ENCODE measurements at regions not wholly inside any gene's neighbourhood (a gene's known extent, or its start where the extent isn't known, plus 50 kb on each side); places are given as distances from the start of the nearest gene placed in this dataset.

DNA sequence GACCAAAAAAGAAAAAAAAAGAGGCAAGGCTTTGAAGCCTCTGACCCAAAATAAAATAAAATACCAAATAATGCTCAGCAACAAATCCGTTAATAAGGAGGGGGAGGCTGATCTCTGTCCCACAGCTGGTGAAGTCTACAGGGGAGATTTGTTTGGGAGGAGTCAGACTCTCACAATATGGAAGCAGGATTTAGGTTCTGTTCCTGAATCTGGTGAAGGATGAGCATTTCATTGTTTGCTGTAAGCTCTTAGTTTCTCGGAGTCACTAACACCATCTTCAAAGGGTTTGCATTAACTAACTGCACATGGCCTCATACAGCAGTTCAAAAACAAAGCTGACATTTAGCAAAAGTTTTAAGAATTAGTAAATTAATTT lies 339.4 kb upstream of the TNP1 start:
- DNase-seq (ENCODE audit: low read depth in 2 of 2) = no peak

- DNase-seq (ENCODE audit: low read depth in 2 of 2) = no peak
Measured at GRCh38 chr2:217195658-217196446, 336.0 kb upstream of the TNP1 start.

- DNase-seq (ENCODE audit: low read depth in 2 of 2) = no peak
Measured at GRCh38 chr2:217195016-217195415, 335.2 kb upstream of the TNP1 start.

DNA sequence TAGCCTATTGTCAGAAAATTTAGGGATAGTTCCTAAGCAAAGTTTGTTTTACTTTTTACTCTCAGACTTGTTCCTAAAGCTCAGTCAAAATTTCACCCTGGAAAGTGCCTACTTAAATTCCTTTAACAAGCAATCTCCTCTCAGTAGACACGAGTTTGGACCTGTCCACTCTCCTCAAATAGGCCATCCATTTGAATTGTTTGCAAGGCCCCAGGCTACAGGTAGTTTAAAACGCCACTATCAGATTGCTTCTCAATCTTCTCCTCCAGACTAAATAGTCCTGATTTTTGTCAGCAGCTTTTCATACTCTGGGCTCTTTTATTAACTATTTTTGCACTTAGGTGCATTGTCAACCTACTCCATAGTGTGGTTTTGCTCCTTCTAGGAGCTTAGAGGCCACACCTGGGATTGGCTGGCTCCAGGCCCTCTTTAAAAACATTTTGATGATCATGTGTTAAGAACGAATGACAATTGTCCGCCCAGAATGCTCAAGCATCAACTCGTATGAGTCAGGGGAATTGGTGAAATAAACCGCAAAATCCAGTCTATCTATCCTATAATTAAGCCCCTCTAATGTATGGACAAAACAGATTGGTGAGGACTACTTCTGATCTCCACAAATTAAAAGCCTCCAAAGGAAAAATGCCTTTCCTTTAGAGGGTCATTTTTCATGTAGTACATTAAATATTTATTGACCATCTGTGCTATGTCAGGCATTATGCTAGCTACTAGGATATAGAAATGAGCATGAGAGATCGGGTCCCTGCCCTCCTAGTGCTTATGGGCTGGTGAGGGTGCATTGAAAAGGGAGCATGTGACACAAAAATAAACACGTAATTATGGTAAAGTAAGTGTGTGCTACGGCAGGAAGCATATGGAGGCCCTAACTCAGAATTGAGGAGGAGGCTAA lies 333.8 kb upstream of the TNP1 start:
- no peak for DNase-seq (ENCODE audit: low read depth in 2 of 2)

GRCh38 chr2:217192366-217192765 lies 332.5 kb upstream of the TNP1 start:
- no peak for DNase-seq (ENCODE audit: low read depth in 2 of 2)

GRCh38 chr2:217189747-217190146 lies 329.9 kb upstream of the TNP1 start:
- no peak for DNase-seq (ENCODE audit: low read depth in 2 of 2)

GRCh38 chr2:217189131-217189530 lies 329.3 kb upstream of the TNP1 start:
- DNase-seq (ENCODE audit: low read depth in 2 of 2) = no peak

GRCh38 chr2:217186668-217187159 lies 326.9 kb upstream of the TNP1 start:
- DNase-seq (ENCODE audit: low read depth in 2 of 2) = no peak

DNA sequence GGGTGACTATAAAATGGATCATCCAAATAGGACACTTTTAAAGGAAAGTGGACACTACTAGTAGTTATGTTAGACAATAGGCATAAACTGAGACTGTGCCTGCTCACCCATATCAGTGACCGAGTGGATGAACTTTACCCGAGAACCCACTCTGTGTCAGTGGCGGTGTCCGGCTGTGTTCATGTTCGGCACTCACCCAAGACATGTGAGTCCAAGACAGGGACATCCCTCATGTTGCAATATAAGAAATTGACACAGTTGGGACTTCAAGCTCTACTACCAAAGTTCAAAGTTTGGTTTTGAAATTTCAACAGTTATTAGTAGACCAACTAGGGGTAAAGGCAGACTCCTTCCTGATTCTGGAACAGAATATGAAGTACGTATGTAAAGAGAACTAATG lies 326.3 kb upstream of the TNP1 start:
- no peak for DNase-seq (ENCODE audit: low read depth in 2 of 2)

GRCh38 chr2:217185265-217185995 lies 325.6 kb upstream of the TNP1 start:
- no peak for DNase-seq (ENCODE audit: low read depth in 2 of 2)

- DNase-seq (ENCODE audit: low read depth in 2 of 2) = no peak
Measured at GRCh38 chr2:217184242-217184641, 324.4 kb upstream of the TNP1 start.

GRCh38 chr2:217183471-217183870 lies 323.6 kb upstream of the TNP1 start:
- DNase-seq (ENCODE audit: low read depth in 2 of 2) = no peak

- DNase-seq (ENCODE audit: low read depth in 2 of 2) = no peak
Measured at GRCh38 chr2:217182926-217183325, 323.1 kb upstream of the TNP1 start.

- no peak for DNase-seq (ENCODE audit: low read depth in 2 of 2)
Measured at GRCh38 chr2:217181512-217181911, 321.6 kb upstream of the TNP1 start.

DNA sequence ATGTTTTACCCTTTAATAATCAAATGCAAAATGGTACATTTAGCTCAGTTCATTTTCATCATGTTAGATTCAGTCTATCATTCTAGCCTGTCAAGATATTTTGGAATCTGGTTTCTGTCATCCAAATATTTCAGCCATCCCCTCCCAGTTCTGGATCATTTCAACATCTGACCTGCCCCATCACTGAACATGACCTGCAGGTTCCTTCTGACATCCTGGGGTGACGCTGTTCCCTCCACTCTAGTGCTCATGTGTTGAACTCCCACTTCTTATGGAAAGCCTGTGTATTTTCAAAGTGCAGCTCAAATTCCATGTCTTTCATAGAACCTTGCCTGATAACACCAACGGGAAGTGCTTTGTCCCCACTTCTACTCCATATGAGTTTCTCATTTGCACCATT lies 320.0 kb upstream of the TNP1 start:
- no peak for DNase-seq (ENCODE audit: low read depth in 2 of 2)

- DNase-seq (ENCODE audit: low read depth in 2 of 2) = no peak
Measured at GRCh38 chr2:217178341-217178740, 318.5 kb upstream of the TNP1 start.

GRCh38 chr2:217177720-217178119 lies 317.9 kb upstream of the TNP1 start:
- no peak for DNase-seq (ENCODE audit: low read depth in 2 of 2)

DNA sequence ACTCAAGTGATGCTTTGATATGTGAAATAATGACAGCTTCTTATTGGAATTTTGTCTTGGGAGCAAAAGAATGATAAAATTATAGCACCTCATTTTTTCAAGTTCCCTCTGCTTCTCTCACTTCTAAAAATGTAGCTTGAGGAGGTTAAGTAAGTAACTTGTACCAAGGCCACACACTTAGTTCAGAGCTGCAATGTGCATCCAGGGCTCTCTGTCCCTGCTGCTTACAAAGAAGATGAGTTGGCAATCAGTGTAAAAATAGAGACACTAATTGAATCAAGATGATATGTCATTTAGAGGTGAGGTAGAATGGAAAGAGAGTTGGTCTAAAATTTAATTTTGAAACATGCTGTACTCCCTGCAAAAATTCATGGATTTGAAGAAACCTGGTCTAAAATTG lies 312.0 kb upstream of the TNP1 start:
- DNase-seq (ENCODE audit: low read depth in 2 of 2) = no peak

- DNase-seq (ENCODE audit: low read depth in 2 of 2) = no peak
Measured at GRCh38 chr2:217168496-217168895, 308.6 kb upstream of the TNP1 start.

DNA sequence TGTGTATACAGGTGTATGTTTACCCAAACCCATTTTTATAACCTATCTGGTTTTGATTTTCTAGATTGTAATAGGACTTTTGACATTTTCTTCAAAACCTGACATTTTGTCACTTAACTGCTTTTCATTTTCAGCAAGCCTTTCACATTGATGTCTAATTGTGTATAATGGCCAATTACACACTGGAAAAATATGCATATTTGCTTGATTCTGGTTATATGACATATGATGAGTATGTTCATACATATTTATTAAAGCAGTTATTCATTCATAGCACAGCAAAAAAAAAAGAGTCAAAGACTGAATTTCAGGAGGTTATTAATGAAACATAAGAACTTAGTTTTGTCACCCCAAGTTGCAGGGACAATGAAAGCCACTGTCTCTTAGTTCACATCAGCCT lies 307.7 kb upstream of the TNP1 start:
- DNase-seq (ENCODE audit: low read depth in 2 of 2) = no peak

GRCh38 chr2:217166241-217166850 lies 306.5 kb upstream of the TNP1 start:
- DNase-seq (ENCODE audit: low read depth in 2 of 2) = no peak

GRCh38 chr2:217165547-217165946 lies 305.7 kb upstream of the TNP1 start:
- DNase-seq (ENCODE audit: low read depth in 2 of 2) = no peak
